GM12874 (cell line): ENCODE measurements at regions not wholly inside any gene's neighbourhood (a gene's known extent, or its start where the extent isn't known, plus 50 kb on each side); places are given as distances from the start of the nearest gene placed in this dataset.

Experiments used
- TF ChIP-seq, protein P1 (sequence below): IDR thresholded peaks from 2 replicates; pipeline ENCODE4 v1.5.1; 2011; ENCODE audit warnings: low read depth, mild to moderate bottlenecking, control low read depth, low read length, moderate library complexity; ENCODE audit not compliant: insufficient read depth

DNA sequence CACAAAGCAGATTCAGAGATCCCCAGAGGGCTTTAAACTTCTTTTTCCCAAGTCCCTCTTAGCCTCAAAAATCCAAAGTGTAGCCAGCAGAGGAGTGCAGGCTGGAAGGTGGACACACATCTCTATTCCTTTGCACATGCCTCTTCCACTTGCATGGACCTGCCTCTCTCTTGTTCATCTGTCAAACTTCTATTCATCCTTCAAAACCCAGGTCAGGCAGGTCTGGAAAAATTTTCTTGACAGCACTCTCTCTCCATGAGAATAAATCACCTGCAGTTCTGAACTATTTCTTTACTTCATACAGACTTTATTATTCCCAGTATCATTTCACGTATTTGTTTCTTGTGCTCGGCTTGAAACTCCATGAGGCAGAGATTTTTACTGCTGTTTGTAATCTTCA, 127.5 kb downstream of the SS18 start:
- TF ChIP-seq, protein P1, sequence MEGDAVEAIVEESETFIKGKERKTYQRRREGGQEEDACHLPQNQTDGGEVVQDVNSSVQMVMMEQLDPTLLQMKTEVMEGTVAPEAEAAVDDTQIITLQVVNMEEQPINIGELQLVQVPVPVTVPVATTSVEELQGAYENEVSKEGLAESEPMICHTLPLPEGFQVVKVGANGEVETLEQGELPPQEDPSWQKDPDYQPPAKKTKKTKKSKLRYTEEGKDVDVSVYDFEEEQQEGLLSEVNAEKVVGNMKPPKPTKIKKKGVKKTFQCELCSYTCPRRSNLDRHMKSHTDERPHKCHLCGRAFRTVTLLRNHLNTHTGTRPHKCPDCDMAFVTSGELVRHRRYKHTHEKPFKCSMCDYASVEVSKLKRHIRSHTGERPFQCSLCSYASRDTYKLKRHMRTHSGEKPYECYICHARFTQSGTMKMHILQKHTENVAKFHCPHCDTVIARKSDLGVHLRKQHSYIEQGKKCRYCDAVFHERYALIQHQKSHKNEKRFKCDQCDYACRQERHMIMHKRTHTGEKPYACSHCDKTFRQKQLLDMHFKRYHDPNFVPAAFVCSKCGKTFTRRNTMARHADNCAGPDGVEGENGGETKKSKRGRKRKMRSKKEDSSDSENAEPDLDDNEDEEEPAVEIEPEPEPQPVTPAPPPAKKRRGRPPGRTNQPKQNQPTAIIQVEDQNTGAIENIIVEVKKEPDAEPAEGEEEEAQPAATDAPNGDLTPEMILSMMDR: no peak

DNA sequence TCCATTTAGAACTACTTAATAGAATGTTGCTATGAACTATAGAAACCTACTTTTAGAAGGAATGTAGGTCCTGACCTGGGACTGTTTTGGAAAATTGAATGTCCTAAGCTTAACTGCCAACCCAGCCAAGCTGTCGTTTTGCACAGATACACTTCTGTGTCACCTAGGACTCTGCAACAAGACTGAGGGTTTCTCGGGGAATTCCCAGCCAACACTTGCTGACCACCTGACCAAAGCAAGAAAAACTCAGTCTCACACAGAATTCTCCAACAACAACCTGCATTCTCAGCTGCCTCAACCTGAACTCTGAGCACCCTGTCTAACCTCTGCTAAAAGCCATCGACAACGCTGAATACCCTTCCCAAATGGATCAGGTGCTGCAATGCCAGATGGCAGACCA, 128.2 kb downstream of the SS18 start:
- TF ChIP-seq, protein P1: no peak

DNA sequence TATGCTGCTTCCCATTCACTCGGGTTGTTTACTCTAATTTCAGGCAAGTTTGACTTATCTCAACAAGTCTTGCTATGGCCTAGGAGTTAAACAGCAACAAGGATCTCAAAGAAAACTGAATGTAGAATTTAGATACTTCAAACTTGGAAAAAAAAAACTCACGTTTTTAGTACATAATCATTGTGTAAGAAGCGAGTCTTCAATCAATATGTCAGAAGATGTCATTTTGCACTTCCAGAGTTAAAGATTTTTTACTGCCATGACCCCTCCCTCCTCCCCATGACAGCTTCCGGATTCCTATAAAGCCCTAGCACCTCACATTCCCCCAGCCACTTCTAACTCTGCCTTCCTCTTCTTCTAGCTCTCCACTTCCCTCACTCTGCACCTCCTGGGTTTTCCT, 133.4 kb downstream of the SS18 start:
- TF ChIP-seq, protein P1: no peak

DNA sequence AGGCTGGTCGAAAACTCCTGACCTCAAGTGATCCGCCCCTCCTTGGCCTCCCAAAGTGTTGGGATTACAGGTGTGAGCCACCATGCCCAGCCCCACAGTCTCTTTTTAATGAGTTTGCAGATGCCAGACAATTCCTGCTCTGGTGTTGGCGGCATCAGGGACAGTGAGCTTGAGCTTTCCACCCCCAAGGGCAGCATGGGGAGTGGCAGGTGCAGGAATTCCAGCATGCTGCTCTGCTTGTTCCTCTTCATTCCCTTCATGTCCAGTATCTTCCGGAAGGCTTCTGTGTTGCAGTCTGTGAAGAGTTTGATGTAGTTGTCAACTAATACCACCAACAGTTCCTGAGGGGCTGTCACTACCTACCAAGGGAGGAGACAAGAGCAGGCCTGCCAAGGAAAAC, 137.3 kb downstream of the SS18 start:
- TF ChIP-seq, protein P1: no peak

DNA sequence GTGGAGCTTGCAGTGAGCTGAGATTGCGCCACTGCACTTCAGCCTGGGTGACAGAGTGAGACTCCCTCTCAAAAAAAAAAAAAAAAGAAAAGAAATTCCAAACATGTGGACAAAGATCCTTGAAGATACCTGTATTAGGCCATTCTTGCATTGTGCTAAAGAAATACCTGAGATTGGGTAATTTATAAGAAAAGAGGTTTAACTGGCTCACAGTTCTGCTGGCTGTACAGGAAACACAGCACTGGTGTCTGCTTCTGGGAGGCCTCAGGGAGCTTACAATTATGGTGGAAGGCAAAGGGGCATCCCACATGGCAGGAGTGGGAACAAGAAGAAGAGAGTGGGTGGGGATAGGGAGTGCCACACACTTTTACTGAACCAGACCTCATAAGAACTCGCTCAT, 140.1 kb downstream of the SS18 start:
- TF ChIP-seq, protein P1: no peak

DNA sequence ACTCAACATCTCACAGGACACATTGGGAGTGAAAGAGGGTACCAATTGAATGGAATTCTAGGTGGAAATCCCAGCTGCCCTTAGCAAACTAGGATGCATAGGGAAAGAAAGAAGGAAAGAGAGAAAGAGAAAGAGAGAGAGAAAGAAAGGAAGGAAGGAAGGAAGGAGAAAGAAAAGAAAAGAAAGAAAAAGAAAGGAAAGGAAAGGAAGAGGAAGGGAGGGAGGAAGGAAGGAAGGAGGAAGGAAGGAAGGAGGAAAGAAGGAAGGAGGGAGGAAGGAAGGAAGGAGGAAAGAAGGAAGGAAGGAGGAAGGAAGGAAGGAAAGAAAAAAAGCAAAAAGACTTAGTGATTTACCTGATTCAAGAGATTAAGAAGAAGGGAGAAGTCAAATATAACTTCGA, 143.9 kb downstream of the SS18 start:
- TF ChIP-seq, protein P1: no peak

DNA sequence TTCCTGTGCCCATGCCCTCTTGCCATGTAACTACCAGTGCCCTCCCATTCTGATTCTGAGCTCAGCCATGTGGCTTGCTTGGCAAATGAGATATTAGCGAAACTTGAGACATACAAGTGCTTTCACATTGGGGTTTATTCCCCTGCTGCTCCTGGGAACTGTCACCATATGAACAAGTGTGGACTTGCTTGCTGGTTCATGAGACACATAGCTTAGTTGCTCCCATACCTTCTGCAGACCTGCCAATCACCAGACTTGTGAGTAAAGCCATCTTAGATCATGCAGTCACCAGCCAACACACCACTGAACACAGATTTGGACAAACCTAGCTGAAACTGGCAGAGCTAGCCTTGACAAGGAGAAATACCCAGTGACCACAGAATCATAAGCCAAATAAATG, 155.1 kb downstream of the SS18 start:
- TF ChIP-seq, protein P1: no peak

DNA sequence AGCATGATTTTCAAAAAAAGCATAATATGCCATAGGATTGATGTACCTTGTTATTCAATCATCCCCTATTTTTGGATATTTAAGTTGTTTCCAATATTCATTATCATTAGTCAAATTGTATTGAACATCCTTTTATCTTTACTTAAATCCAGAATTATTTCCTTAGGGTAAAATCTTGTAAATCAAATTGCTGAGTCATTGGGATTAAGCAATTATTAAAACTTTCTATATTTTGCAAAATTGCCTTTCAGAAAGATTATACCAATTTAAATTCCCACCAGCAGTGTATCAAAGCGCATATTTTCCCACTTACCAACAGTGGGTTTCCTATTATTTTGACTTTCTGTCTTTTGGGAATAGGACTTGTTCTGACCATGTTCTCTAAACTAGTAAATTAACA, 159.3 kb downstream of the SS18 start:
- TF ChIP-seq, protein P1: no peak
